ENCODE measurements at regions not wholly inside any gene's neighbourhood (a gene's known extent, or its start where the extent isn't known, plus 50 kb on each side); places are given as distances from the start of the nearest gene placed in this dataset.
A peak's percentile ranks its signal among the peaks of the same experiment; 100 is the strongest.

DNA sequence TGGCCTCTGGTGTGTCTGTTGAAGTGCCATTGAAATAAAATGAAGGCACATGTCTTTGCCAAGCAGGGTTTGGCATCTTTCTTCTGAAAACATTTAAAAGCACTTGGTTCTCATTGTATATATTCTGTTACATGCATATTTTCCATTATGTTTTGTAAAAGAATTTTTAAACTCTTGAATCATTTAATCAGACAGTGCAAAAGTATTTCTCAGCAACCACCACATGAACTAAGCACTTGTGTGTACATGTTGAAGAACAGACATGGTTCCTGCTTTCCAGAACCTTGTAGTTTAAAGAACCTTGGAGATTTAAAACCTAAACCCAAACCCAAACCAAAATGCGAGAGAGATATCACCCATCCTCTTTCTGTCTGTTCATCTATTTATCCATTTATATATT, 220.3 kb upstream of the GIMD1 start:
- Histone ChIP-seq H3K4me3 (ENCODE audit: low read depth, low read length) (no peak overlapping the region), H3K9me3 (ENCODE audit: control insufficient read depth, insufficient read depth, low read depth, low read length) (no peaks in the 10 kb centered on the region), H3K27ac (ENCODE audit: extremely low read depth, low read depth, low read length) (no peak overlapping the region), H3K36me3 (ENCODE audit: control insufficient read depth in 2 of 2, insufficient read depth in 1 of 2, low read length in 2 of 2) (no peaks in the 10 kb centered on the region), H3K4me1 (ENCODE audit: control insufficient read depth, insufficient read depth, low read length) (no peaks in the 10 kb centered on the region)
- ChIA-PET POLR2A (no interaction called here), CTCF (interaction anchor here (0.6 kb wide), 1 partner anchor 218 kb away, joined by 3 read pairs; no protein-coding TSS in a partner anchor)
- TF ChIP-seq ZNF610 (tag by site-specific recombination; IDR thresholded peaks at IDR 0.05; ENCODE audit: borderline replicate concordance) (no peak), ZNF561 (tag by site-specific recombination; IDR thresholded peaks at IDR 0.05; ENCODE audit: borderline replicate concordance) (no peak), ZNF24 (tag by site-specific recombination; IDR thresholded peaks at IDR 0.05) (no peak), SETDB1 (IDR thresholded peaks at IDR 0.05; ENCODE audit: insufficient read length, low read length) (no peak), HOXC10 (CRISPR knock-in tag; IDR thresholded peaks at IDR 0.05) (no peak), GLI2 (tag by site-specific recombination; IDR thresholded peaks at IDR 0.05; ENCODE audit: borderline replicate concordance, low read depth) (no peak), ZNF501 (tag by site-specific recombination; IDR thresholded peaks at IDR 0.05) (no peak), ZNF274 (IDR thresholded peaks at IDR 0.05; ENCODE audit: low read length) (no peak), ZNF274 (tag by site-specific recombination; IDR thresholded peaks at IDR 0.05; ENCODE audit: borderline replicate concordance) (no peak), ZNF558 (tag by site-specific recombination; IDR thresholded peaks at IDR 0.05) (no peak), MZF1 (tag by site-specific recombination; IDR thresholded peaks at IDR 0.05; ENCODE audit: borderline replicate concordance) (no peak), TRIM28 (IDR thresholded peaks at IDR 0.05; ENCODE audit: borderline replicate concordance, low read length) (no peak), TSHZ1 (tag by site-specific recombination; IDR thresholded peaks at IDR 0.05; ENCODE audit: borderline replicate concordance) (no peak), ZNF777 (tag by site-specific recombination; IDR thresholded peaks at IDR 0.05; ENCODE audit: borderline replicate concordance) (no peak), ZNF510 (tag by site-specific recombination; IDR thresholded peaks at IDR 0.05; ENCODE audit: insufficient replicate concordance) (no peak), GFI1B (tag by site-specific recombination; IDR thresholded peaks at IDR 0.05) (no peak), IKZF3 (tag by site-specific recombination; IDR thresholded peaks at IDR 0.05) (no peak)
- TF ChIP-seq, protein P1, sequence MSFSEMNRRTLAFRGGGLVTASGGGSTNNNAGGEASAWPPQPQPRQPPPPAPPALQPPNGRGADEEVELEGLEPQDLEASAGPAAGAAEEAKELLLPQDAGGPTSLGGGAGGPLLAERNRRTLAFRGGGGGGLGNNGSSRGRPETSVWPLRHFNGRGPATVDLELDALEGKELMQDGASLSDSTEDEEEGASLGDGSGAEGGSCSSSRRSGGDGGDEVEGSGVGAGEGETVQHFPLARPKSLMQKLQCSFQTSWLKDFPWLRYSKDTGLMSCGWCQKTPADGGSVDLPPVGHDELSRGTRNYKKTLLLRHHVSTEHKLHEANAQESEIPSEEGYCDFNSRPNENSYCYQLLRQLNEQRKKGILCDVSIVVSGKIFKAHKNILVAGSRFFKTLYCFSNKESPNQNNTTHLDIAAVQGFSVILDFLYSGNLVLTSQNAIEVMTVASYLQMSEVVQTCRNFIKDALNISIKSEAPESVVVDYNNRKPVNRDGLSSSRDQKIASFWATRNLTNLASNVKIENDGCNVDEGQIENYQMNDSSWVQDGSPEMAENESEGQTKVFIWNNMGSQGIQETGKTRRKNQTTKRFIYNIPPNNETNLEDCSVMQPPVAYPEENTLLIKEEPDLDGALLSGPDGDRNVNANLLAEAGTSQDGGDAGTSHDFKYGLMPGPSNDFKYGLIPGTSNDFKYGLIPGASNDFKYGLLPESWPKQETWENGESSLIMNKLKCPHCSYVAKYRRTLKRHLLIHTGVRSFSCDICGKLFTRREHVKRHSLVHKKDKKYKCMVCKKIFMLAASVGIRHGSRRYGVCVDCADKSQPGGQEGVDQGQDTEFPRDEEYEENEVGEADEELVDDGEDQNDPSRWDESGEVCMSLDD (tag by site-specific recombination; IDR thresholded peaks at IDR 0.05), result no peak

DNA sequence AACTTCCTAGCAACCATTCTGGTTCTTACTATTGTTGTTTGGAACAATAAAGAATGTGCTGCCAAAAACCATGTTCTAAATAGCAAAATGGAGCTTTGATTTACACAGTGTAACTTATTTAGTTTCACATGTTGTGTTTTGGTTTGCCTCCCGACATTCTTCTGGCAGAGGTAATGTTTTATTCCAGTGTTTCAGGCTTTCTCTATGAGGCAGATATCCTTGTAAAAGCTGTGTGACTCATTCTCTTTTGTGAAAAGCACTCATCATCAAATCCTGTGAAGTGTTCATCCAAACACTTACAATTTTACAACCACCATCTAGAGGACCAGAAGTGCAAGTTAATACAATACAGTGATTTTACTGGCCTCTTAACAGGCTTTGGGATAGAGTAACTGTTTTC, 219.0 kb upstream of the GIMD1 start:
- Histone ChIP-seq H3K9me3 (ENCODE audit: control insufficient read depth, insufficient read depth, low read depth, low read length) (no peaks in the 10 kb centered on the region), H3K4me3 (ENCODE audit: low read depth, low read length) (no peak overlapping the region), H3K36me3 (ENCODE audit: control insufficient read depth in 2 of 2, insufficient read depth in 1 of 2, low read length in 2 of 2) (no peaks in the 10 kb centered on the region), H3K4me1 (ENCODE audit: control insufficient read depth, insufficient read depth, low read length) (no peaks in the 10 kb centered on the region), H3K27ac (ENCODE audit: extremely low read depth, low read depth, low read length) (no peak overlapping the region)
- CTCF ChIA-PET, result no interaction called here
- POLR2A ChIA-PET, result no interaction called here
- TF ChIP-seq TCF7L2 (IDR thresholded peaks at IDR 0.05; ENCODE audit: borderline replicate concordance, low read depth, low read length) (no peak), ZNF155 (tag by site-specific recombination; IDR thresholded peaks at IDR 0.05) (no peak), ZNF623 (tag by site-specific recombination; IDR thresholded peaks at IDR 0.05) (no peak), ZSCAN16 (tag by site-specific recombination; IDR thresholded peaks at IDR 0.05) (0 out of 2 replicates have a peak, but pooled peaks have one; percentile 45), ZNF114 (tag by site-specific recombination; IDR thresholded peaks at IDR 0.05) (no peak), ZNF792 (tag by site-specific recombination; IDR thresholded peaks at IDR 0.05) (no peak), ZNF654 (tag by site-specific recombination; IDR thresholded peaks at IDR 0.05; ENCODE audit: low read depth) (no peak), YY2 (tag by site-specific recombination; IDR thresholded peaks at IDR 0.05) (no peak), KLF9 (tag by site-specific recombination; IDR thresholded peaks at IDR 0.05; ENCODE audit: low read depth) (no peak), ZNF274 (IDR thresholded peaks at IDR 0.05; ENCODE audit: low read length) (no peak), ZNF274 (tag by site-specific recombination; IDR thresholded peaks at IDR 0.05; ENCODE audit: borderline replicate concordance) (no peak)
- TF ChIP-seq, protein P2, sequence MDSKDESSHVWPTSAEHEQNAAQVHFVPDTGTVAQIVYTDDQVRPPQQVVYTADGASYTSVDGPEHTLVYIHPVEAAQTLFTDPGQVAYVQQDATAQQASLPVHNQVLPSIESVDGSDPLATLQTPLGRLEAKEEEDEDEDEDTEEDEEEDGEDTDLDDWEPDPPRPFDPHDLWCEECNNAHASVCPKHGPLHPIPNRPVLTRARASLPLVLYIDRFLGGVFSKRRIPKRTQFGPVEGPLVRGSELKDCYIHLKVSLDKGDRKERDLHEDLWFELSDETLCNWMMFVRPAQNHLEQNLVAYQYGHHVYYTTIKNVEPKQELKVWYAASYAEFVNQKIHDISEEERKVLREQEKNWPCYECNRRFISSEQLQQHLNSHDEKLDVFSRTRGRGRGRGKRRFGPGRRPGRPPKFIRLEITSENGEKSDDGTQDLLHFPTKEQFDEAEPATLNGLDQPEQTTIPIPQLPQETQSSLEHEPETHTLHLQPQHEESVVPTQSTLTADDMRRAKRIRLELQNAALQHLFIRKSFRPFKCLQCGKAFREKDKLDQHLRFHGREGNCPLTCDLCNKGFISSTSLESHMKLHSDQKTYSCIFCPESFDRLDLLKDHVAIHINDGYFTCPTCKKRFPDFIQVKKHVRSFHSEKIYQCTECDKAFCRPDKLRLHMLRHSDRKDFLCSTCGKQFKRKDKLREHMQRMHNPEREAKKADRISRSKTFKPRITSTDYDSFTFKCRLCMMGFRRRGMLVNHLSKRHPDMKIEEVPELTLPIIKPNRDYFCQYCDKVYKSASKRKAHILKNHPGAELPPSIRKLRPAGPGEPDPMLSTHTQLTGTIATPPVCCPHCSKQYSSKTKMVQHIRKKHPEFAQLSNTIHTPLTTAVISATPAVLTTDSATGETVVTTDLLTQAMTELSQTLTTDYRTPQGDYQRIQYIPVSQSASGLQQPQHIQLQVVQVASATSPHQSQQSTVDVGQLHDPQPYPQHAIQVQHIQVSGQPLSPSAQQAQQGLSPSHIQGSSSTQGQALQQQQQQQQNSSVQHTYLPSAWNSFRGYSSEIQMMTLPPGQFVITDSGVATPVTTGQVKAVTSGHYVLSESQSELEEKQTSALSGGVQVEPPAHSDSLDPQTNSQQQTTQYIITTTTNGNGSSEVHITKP (tag by site-specific recombination; IDR thresholded peaks at IDR 0.05), result no peak
